ENCODE measurements at regions not wholly inside any gene's neighbourhood (a gene's known extent, or its start where the extent isn't known, plus 50 kb on each side); places are given as distances from the start of the nearest gene placed in this dataset.
A peak's percentile ranks its signal among the peaks of the same experiment; 100 is the strongest.
"Not testable (repeated sequence)": the region's sequence is repeated elsewhere in the genome, so short reads cannot be mapped to it uniquely, and the experiment has no call there.

DNA sequence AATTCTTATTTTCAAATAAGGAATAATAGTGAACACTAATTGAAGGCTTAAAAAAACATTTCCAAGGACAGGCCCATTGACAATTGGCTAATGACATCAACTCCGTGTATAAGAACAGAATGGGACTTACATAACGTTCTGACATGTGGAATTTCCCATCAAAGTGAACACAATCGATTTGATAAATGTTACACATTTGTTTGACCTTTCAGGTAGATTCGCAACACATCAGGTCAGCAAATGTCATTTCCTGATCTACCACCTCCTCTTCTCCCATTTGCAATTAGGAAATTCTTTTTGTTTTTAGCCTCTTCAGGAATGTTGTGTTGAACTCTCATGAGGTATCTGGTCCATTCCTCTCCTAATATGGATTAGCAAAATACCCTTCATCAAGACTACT lies 292.9 kb upstream of the SLC14A2 start:
- no peak for DNase-seq

DNA sequence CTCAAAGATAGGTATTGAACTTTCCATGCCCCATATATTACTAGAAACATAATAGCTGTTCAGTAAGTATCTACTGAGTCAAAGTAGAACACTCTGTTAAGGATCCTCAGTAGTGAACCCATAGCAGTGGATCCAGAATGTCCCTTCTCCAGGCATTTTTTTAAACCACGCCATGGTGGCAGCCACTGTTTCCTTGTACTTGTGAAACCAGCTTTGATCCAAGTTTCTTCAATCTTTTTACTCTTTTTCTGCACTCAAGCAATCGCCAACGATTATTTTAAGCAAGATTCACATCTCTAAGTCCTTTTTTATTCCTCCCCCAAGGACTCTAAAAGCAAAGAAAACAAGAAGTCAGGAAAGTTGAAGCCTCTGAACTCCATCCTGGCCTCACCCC lies 291.2 kb upstream of the SLC14A2 start:
- DNase-seq, result no peak

DNA sequence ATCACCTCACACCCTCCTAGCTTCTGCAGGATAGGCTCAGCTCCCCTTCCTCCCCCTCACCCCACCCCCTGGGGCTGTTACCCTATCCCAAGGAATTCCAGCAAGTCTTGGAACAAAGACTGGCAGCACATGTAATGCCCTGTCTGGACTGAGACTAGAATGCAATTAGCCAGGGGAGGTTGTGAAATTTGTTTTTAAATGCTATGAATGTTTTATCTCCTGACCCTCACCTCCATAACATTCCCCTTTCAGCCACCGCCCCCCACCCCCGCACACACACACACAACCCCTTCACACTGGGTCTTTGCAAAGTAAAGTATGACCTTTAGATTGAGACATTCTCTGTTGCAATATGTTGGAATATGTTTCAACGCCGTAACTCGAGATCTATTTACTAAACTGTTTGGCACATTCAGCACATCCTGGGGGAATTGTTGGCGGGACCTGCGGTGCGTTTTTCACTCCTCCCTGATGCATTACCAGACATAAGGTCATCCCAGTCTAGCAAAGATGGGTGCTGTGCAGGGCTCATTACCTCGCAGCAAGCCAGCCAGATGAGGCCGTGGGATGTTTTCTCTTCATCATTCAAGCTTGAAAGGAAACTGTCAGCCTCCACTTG lies 290.7 kb upstream of the SLC14A2 start:
- DNase-seq, result peak; percentile 8

DNA sequence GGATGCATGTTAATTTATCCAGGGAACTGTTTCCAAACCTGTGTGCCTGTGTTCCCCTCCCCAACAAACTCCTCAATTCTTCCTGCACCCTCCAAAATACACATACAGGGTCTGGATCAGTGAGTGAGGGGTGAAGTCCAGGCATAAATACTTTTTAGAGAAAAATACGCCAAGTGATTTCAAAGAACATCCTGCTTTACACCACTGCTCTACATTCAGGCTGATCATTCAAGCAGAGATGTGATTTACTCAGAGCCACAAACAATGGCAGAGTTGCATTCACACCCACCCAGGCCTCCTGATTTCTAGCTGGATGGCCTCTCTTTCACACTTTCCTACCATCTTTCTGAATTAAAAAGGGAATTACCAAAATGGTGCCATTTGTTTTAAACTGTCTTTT lies 289.5 kb upstream of the SLC14A2 start:
- no peak for DNase-seq

DNA sequence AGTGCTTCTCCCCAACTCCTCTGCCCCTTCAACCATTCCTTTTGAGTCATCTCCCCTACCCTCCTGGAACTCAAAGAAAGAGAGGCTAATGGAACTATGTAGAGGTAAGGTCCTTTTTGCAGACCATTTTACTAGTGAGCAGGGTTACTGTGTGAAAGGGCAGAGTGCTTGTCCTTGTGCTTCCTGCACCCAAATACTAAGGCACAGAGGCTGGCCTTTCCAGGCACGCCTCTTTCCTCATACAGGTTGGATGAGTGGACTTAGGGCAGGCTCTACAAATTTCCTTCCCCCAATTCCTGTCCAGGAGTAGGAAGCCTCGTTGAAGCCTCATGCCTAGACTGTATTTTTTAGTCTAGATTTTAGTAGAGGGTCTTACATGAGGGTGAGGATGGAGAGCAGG lies 288.8 kb upstream of the SLC14A2 start:
- no peak for DNase-seq

DNA sequence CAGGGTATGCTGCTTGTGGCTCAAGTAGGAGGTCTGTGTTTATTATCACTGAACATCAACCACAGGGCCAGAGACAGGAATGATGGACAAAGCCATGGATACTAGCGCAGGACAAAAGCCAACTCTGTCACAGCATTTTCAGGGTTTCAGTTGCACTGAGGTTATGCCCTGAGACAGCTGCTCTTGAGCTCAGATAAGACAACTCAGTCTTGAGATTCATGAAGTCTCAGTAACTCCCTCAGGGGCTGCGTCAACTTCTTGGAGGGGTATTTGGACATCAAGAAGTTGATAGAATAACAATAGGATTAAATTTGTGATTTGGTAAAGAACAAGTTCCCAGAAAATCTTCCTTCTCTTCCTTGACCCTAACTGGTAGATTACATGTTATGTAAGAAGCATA lies 287.0 kb upstream of the SLC14A2 start:
- DNase-seq, result no peak

DNA sequence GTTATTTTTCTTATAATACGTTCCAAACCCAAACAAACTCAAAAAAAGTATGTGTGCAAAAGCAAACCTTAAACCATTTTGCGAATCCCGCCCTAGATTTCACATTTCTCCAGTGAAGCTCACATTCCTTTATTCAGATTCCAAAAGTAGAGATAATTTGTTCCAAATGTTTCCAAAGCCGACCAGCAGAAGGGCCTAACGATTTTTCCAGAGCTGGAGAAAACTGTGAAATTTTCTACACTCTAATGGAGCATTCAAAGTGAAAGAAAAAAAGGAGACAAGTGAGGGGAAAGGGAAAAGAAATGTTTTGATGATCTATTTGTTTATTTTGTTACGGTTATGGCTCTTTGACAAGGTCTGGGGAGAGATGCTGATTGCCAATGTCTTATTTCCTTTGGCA lies 286.5 kb upstream of the SLC14A2 start:
- DNase-seq, result no peak

DNA sequence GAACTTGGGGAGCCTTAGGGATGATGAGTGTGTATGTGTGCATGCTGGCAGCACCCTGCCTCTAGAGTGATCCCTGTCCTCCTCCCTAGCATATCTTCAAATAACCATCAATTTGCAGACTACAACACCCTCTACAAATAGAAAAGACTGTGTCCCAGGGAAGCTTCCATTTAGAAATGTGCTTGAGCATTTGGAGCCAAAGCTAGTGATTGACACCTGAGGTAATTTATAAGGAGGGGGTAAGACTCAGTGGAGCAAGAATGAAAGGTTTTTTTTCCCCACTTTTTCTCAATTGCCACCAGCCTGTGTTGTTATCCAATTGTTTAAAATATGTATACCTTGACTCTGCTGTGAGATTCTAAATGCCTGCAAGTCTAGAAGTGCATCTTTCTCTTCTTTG lies 286.0 kb upstream of the SLC14A2 start:
- no peak for DNase-seq

DNA sequence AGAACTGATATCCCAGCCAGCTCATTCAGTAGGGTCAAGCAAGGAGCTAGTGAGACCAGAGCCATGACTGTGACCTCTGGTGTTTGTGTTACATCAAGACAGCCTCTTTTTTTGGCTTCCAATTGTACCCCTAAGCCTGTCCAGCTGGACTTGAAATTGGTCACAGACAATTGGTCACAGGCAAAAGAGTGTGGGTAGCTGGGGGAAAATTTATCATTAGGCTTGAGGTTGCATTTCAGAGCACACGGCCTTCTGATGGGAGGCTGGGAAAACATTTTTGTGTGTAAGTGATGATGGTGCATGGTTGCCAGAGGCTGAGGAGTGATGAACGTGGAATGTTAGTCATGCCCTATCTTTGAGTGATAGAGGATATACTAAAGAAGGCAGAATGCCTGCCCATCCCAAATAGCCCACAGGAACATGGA lies 285.1 kb upstream of the SLC14A2 start:
- no peak for DNase-seq

DNA sequence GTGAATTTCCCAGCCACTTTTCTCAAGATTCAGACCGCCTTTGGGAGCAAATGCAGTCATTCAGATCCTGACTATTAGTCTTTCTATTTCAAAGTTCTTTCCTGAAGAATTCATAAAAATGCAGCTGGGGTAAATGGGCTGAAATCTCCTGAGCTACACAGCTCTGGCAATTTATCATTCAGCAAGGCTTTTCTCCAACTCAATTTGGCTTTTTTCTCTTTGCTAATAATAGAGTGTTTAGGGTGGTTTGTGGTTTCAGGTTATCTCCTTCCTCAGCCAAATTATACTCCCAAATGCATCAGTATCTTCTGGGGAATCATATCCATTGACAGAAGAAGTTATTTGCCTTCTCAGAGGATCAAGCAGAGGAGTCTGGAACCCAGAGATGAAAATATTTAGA lies 282.4 kb upstream of the SLC14A2 start:
- no peak for DNase-seq

DNA sequence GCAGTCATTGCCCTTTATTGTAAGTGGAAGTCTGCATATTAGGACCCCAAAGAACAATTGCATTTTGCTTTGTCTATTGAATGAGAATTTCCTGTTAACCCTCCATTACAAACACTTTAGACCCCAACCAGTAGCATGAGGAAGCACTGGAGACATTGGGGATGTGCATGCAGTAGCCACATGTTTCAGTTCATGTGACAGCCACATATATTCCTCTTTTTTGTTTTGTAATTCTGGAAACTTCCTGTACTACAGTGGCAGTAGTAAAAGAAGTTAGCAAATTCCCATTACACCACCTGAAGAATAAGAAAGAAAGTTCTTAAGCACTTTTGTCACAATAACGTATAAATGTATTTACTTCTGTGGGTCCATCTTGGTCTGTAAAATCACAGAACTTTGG lies 281.1 kb upstream of the SLC14A2 start:
- DNase-seq, result no peak

DNA sequence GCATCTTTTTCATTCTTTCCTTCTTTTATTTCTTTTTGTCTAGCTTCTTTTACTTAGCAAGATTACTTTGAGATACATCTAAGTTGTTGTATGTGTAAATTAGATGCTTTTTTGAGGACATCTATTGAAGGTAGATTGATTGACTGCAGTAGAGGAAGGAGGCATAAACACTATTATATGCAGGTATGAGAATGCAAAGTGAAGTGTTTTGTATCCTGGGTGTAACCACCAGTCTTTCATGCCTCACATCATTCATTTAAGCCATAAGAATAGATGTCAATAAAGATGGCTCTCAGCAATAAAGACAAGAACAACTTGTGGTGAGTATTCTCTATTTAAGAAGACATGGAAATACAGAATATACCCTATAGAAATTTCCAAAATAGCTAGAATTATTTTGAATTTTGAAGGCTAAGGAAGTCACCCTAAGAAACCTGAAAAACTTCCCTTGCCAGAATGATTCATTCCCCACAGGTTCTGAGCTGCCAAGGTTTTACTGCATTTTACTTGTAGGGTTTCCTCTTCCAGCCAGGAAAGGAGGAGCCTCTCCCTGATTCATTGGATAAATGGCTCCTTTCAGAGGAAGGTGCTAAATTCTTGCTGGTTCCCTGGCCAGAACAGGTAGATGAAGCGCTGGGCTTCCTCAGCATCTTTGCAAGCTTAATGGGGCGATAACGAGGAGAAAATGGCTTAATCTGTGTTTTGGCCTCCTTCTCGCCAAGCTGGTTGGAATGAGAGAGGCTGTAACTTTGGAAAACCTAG lies 279.8 kb upstream of the SLC14A2 start:
- no peak for DNase-seq

DNA sequence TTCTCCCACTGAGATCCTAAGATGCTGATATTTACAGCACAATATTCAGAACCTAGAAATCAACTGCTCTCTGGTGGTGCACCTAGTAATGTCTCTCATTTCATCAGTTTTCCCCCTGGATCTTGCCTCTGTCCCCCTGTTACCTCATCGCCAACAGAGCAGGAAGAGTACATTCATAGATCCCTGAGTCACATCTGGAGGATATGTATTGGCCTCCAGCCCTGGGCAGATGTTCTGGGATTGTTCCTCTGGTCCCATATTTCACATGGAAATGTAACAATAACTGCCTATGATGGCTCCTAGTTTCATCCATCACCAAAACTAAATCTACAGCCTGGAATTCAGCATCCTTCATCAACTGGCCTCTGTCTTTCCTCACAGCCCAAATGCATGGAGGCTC lies 278.8 kb upstream of the SLC14A2 start:
- no peak for DNase-seq

DNA sequence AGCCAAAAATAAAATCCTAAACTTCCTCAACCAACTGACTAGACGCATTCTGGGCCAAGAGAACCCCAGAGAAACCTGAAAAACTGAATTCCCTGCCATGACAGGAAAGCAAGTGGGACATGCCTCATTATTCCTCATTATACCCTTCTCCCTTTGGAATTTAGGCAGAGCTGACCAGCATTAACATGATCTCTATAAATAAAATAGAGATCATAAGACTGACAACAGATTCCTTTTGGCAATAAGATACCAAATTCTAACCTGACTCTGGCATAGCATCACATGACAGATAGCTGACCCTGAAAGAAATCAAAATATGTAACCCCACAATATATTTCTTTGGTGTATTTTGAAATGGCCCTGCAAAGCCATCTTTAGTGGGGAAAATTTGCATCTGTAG lies 277.8 kb upstream of the SLC14A2 start:
- no peak for DNase-seq

DNA sequence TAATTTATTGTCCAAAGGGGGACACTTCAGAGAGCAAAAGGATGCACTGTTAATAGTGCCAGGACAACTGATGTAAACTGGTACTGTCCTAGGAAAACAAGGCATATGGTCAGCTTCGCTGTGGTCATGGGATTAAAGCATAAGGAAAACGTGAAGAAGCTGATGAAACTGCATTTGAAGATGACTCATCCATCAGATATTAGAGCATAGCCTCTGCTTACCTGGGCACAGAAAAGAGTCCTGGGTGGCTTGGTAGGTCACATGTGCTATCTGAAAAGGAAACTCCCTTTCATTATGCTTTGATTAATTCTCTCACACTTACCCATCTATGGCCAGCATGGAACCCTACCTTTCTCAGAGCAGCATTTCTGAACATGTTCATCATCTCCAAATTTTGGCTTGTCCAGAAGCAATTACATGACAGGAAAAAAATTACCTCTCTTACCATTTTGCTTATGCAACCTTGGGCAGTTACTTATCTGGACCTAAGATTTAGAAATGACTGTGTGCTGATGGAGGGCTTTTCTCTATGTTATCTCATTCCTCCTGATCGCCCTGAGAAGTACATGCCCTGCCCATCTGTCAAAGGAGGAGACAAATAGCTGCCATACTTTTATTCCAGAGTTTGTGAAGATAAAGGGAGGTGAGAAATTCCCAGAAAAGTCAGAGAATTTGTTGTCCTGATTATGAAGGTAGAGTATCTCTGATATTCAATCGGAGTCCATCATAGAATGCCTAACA lies 275.3 kb upstream of the SLC14A2 start:
- no peak for DNase-seq

DNA sequence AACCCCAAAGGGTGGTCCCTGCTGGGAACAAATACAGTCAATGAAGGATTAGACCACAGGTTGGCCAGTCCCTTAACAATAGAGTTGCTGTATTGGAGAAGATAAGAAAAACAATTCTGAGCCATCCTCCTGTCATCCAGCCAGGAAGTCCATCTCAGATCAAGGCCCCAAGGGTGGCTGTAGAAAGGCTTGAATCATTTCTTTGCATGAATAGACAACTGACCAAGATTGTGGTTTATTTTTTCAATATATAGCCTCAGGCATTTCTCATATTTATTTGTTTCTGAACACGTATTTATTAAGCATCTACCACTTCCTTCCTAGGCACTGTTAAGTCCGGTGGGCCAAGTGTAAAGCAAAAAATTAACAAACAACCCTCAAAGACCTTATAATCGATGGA lies 274.4 kb upstream of the SLC14A2 start:
- no peak for DNase-seq

DNA sequence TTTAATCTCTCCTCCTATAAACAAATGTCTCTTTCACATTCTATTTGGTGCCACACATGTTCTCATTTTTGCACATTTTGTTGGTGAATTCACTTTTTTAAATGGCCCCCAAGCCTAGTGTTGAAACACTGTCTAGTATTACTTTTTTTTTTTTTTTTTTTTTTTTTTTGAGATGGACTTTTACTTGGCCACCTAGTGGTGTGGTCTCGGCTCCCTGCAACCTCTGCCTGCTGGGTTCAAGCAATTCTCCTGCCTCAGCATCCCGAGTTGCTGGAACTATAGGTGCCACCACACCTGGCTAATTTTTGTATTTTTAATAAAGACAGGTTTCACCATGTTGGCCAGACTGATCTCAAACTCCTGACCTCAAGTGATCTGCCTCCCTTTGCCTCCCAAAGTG lies 273.8 kb upstream of the SLC14A2 start:
- no peak for DNase-seq

DNA sequence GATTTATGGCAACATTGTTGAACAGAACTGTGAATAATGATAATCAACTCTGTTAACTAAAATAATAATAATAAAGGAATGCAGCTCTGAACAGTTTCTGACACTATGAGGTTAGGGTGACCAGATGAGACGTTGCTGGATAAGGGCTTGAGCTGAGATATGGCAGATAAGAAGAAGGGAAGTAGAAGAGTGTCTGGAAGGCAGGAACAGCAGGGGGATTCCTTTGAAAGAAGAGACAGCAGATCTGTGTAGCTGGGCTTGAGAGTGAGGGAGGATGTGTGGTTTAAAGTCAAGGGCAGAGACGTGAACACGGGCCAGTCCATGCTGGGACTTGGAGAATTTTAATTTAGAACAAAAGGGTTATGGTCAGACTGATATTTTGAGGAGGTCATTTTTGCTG lies 273.1 kb upstream of the SLC14A2 start:
- DNase-seq, result no peak

DNA sequence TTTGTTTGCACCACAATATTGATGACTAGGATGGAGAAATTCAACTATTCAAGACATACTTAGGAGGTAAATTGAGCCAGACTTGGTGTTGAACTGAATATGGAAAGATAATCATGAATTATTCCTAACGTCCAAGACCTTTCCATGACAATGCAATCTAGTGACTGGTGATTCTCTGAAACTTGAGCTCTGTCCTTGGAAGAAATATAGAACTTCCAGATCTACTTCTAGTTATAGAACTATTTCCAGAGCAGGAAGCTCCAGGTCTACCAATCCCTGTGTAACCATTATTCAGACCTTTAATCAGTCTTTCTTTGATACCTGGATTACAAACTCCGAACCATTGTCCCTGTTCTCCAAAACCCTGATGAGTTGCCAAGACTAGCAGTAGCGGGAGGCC lies 272.6 kb upstream of the SLC14A2 start:
- DNase-seq, result no peak

DNA sequence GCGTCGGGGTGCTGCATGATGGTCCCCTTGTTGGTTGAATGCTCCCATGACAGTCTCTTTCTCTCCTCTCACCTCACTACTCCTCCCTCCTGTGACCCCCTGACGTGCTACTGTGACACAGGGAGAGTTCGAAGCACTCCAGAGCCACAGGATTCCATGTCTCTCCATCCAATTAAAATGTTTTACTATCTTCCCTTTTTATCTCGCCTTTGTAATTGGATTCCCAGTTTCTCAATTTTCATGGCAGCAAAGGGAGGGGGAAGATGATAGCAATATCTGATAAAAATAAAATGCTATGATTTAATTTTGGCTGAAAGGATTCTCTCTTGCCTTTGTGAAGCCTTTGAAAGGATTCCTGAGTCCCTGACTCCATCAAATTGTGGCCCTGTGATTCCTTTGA lies 271.9 kb upstream of the SLC14A2 start:
- DNase-seq, result no peak

DNA sequence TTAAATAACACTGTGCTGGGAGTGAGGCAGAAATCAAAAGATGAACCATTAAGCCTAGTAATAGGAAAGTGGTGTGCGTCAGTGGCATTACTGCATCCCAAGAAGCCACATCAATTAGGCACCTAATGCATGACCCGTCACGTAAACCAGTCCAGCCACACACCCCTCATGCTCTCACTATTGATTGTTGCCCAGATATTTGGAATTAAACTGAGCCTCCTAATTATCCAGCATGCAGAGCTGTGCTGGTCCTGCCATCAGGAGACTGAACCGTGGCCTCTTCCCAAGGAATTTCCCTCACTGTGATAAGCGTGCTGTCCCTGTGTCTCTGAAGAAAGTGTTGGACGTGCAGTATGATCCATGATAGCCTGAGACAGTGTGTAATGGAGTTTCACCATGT lies 270.6 kb upstream of the SLC14A2 start:
- DNase-seq, result not testable (repeated sequence)

DNA sequence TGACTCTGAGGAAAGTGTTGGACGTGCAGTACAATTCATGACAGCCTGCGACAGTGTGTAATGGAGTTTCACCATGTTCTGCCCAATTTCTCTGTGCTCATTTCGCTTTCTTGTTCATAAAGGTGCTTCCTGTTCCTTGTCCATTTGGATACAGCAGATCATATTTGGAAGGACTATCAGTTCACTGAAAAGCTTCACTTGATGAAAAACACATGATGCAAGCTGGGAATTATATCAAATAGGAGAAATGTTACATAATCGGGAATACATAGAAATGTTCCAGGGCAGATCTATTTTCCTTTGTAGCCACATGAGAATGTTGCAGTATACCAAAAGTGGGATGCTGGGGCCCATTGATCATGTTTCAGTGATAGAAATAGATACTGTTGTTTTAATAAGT lies 266.3 kb upstream of the SLC14A2 start:
- no peak for DNase-seq

DNA sequence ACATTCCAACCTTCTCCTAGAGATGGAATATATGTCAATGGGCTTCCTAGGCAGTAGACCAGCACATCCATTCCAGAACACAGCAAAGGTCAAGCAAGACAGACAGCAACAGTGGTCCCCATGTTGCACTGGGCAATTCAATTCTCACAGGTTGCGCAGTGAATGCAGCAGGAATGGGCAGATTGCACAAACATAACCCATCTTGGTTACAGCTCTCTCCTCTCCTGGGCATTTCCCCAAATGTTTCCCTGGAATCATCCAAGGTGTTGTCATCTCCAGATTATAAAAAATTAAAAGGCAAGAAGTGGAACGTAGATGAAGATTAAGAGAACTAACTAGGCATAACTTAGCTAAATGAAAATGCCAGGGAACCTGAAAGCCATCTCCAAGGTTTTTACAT lies 265.8 kb upstream of the SLC14A2 start:
- DNase-seq, result no peak

DNA sequence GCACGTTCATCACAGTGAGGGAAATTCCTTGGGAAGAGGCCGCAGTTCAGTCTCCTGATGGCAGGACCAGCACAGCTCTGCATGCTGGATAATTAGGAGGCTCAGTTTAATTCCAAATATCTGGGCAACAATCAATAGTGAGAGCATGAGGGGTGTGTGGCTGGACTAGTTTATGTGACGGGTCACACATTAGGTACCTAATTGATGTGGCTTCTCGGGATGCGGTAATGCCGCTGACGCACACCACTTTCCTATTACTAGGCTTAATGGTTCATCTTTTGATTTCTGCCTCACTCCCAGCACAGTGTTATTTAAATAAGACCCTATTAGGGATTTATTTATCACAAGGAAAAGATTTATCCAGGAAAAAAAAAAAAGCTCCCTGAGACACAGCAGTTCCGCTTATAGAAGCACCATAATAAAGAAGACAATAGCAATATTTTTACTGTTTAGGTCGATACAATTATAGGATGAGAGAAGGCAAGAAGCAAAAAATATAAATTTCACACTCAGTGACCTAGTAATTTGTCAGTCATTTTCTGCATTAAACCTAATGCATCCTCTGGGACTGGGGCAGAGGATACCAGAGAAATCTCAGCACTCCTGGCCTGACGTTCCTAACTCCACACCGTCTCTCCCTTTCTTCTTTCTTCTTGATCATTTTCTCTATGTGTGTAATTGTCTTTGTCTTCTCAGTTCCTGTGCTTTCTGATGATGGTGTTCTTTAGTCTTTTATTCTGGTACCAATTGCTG lies 264.7 kb upstream of the SLC14A2 start:
- no peak for DNase-seq
